GM12875 (cell line): ENCODE measurements at regions not wholly inside any gene's neighbourhood (a gene's known extent, or its start where the extent isn't known, plus 50 kb on each side); places are given as distances from the start of the nearest gene placed in this dataset.
"Not testable (repeated sequence)": the region's sequence is repeated elsewhere in the genome, so short reads cannot be mapped to it uniquely, and the experiment has no call there.

Experiments
- H3K4me3 ChIP-seq: one replicate; pipeline ENCODE4 v1.5.1; 2011; ENCODE audit warnings: low read depth, low read length, control low read depth
- CTCF ChIP-seq: IDR thresholded peaks from 2 replicates; pipeline ENCODE4 v1.5.1; 2011; ENCODE audit warnings: low read depth, mild to moderate bottlenecking, control low read depth, inconsistent platforms, low read length, moderate library complexity, borderline replicate concordance; ENCODE audit not compliant: insufficient read depth

GRCh38 chr11:96576383-96576782 is 186.6 kb downstream of the JRKL start:
- no peak for TF ChIP-seq CTCF
- H3K4me3 ChIP-seq: no peak overlapping the region

- TF ChIP-seq CTCF: no peak
- no peak overlapping the region for H3K4me3 ChIP-seq
These were observed 188.6 kb downstream of the JRKL start for GRCh38 chr11:96578379-96578778.

- TF ChIP-seq CTCF: no peak
These were observed 189.8 kb downstream of the JRKL start for GRCh38 chr11:96579656-96580055.

GRCh38 chr11:96580476-96581040 is 190.7 kb downstream of the JRKL start:
- H3K4me3 ChIP-seq: no peak overlapping the region
- no peak for TF ChIP-seq CTCF

More at GRCh38 chr11:96579656-96580055, 189.8 kb downstream of the JRKL start:
- H3K4me3 ChIP-seq: no peak overlapping the region

GRCh38 chr11:96585944-96586880 is 196.4 kb downstream of the JRKL start:
- not testable (repeated sequence) for H3K4me3 ChIP-seq

GRCh38 chr11:96588793-96589192 is 199.0 kb downstream of the JRKL start:
- not testable (repeated sequence) for H3K4me3 ChIP-seq

GRCh38 chr11:96595011-96595410 is 205.2 kb downstream of the JRKL start:
- H3K4me3 ChIP-seq: no peak overlapping the region
- TF ChIP-seq CTCF: no peak

- H3K4me3 ChIP-seq: no peak overlapping the region
- no peak for TF ChIP-seq CTCF
These were observed 218.2 kb downstream of the JRKL start for GRCh38 chr11:96607864-96608558.
